Skeletal muscle cell (primary cell): ENCODE measurements at regions not wholly inside any gene's neighbourhood (a gene's known extent, or its start where the extent isn't known, plus 50 kb on each side); places are given as distances from the start of the nearest gene placed in this dataset.
"Not testable (repeated sequence)": the region's sequence is repeated elsewhere in the genome, so short reads cannot be mapped to it uniquely, and the experiment has no call there.

ENCODE experiments used
- DNase-seq: peaks from one replicate; pipeline ENCODE4 v3.0.0-alpha.2; 2010; ENCODE audit warnings: low read depth
- H3K4me3 ChIP-seq: 2 replicates; pipeline ENCODE4 v1.5.1; 2011; ENCODE audit warnings: low read depth, mild to moderate bottlenecking, control low read depth, low read length, moderate library complexity

- no peak for DNase-seq
- H3K4me3 ChIP-seq: no peak overlapping the region
Observed at GRCh38 chr11:25593221-25593620, 738.7 kb upstream of the ANO3 start.

- no peak for DNase-seq
Observed at GRCh38 chr11:25596701-25597100, 735.2 kb upstream of the ANO3 start.

DNA sequence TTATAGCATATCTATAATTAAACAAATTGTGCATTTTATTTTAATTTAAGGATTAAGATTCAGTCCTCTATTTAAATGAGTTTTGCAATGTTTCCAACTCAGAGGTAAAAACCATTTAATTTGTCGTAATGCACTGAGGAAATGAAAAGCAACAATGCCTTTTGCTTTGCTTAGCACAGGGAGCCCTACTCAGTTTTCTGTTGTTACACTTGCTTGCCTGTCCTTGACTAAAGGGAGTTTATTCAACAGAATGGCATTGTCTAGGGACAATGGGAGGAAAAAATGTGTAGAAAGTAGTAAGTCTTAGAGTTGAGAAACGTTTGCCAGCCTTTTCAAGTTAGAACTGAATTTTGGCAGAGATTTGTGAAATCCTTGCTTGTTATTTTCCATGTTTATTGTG is 734.2 kb upstream of the ANO3 start:
- DNase-seq: no peak
- no peak overlapping the region for H3K4me3 ChIP-seq

More at GRCh38 chr11:25596701-25597100, 735.2 kb upstream of the ANO3 start:
- no peak overlapping the region for H3K4me3 ChIP-seq

GRCh38 chr11:25602149-25602548 is 729.8 kb upstream of the ANO3 start:
- DNase-seq: no peak
- H3K4me3 ChIP-seq: no peak overlapping the region

GRCh38 chr11:25602959-25603358 is 729.0 kb upstream of the ANO3 start:
- DNase-seq: no peak
- H3K4me3 ChIP-seq: no peak overlapping the region

- H3K4me3 ChIP-seq: no peak overlapping the region
Observed at GRCh38 chr11:25612806-25613205, 719.1 kb upstream of the ANO3 start.

DNA sequence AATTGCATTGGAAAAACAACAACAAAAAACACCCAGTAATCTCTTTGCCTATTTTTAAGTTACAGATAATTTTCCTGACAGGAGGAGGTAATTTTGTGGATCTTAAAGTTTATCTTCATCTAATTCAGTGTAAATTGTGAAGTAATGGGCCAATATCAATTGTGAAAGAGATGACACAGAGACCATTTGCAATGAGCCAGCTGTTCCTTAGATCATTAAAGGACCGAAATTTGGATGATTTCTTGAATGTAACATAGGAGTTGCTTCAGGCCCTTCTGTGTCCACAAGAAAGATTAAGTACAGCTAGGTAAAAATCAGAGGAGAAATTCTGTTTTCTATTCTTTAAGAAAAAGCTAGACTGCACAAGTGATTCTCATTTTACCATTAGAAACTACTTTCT is 718.5 kb upstream of the ANO3 start:
- DNase-seq: no peak
- no peak overlapping the region for H3K4me3 ChIP-seq

More at GRCh38 chr11:25612806-25613205, 719.1 kb upstream of the ANO3 start:
- DNase-seq: no peak

DNA sequence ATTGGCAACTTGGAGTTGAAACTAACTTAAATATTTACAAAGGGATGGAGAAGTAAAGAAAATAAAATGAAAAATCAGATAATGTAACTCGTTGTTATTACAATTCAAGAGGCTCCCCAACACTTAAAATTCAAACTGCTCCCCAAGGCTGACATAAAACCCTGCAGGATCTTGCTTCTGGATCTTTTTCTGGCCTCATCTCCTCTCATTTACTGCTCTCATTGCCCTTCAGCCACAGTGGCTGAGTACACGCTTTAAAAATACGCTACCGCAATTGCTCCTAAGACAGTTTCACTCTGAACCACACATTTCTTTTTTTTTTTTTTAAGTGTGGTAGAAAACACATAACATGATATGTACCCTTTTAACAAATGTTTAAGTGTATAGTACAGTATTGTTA is 718.1 kb upstream of the ANO3 start:
- no peak for DNase-seq
- no peak overlapping the region for H3K4me3 ChIP-seq

GRCh38 chr11:25615069-25615468 is 716.9 kb upstream of the ANO3 start:
- DNase-seq: no peak

DNA sequence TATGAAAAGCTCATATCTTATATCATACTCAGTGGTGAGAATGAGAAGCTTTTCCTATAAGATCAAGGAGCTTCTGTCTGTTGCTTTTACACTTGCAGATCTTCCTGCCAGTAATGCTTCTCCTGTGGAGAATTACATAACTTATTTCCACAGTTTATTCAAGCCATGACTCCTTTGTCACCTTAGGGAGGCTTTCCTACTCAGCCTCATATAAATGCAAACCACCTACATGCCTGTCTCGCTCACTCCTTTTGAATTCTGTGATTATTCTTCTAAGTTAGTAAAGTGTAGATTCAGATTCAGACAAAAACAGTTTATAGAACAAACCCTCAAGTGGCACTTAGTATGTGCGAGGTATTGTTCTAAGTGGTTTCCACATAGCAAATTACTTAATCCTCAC is 716.1 kb upstream of the ANO3 start:
- no peak for DNase-seq
- no peak overlapping the region for H3K4me3 ChIP-seq

More at GRCh38 chr11:25615069-25615468, 716.9 kb upstream of the ANO3 start:
- H3K4me3 ChIP-seq: no peak overlapping the region

- H3K4me3 ChIP-seq: no peak overlapping the region
- DNase-seq: no peak
Observed at GRCh38 chr11:25625094-25625493, 706.8 kb upstream of the ANO3 start.

DNA sequence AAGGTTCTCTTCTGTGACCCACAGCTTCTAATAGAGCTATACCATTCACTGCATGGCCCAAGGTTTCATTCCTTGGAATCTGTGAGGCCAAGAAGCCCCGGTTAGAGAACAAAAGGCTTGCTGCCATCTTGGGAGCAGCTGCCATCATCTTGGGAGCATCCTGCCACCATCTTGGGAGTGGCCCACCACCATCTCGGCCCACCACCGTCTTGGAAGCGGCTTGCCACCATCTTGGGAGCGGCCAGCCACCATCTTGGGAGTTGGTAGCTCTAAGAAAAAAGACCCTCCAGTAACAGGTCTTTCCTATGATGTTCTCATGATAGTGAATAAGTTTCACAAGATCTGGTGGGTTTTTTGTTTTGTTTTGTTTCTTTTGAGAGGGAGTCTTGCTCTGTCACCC is 703.9 kb upstream of the ANO3 start:
- no peak overlapping the region for H3K4me3 ChIP-seq
- no peak for DNase-seq

DNA sequence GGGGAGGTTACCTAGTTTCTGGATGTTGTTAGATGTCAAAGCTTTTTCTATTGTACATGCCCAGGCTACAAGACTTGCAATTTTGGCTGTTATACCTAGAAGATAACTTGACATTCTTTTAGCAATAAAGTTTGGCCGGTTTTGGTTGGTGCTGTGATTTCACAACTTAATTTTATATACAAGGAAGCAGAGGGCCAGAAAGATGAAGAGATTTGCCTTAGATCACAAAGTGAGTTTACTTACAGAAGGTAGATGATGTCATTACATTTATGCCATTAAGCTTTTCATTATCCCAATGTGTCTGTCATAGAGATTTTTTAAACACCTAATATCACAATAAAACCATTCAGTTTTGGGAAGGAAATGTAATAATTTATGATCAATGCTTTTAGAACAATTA is 698.7 kb upstream of the ANO3 start:
- H3K4me3 ChIP-seq: no peak overlapping the region
- DNase-seq: no peak

GRCh38 chr11:25649220-25649619 is 682.7 kb upstream of the ANO3 start:
- DNase-seq, H3K4me3 ChIP-seq: not testable (repeated sequence)

DNA sequence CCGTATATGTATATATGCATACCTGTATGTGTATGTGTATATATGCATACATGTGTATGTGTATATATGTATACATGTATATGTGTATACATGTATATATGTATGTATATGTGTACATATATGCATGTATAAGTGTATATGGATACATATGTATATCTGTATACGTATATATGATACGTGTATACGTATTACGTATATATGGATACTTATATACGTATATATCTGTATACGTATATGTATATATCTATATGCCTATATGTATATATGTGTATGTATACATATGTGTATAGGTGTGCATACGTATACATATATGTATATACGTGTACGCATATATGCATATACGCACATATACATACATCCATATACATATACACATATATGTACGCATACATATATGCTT is 681.6 kb upstream of the ANO3 start:
- DNase-seq: no peak

DNA sequence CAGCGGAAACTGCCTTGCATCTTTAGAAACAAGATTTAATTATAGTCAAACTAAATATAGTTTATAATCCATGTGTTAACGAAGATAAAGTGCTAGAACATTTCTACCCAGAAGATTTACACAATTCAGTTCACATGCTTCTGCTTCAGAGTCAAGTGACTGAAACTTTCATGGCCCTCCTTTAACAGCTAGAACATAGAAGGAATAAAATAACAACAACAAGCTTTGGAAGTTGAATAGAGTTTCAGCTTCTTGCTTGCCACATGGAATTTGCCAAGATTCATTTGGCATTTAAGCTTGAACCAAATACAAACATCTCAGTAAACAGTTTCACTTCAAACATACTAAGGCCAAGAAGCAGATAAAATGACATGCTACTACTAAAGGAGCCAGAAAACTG is 676.3 kb upstream of the ANO3 start:
- no peak for DNase-seq
- no peak overlapping the region for H3K4me3 ChIP-seq

More for the DNA sequence above, 681.6 kb upstream of the ANO3 start:
- no peak overlapping the region for H3K4me3 ChIP-seq

DNA sequence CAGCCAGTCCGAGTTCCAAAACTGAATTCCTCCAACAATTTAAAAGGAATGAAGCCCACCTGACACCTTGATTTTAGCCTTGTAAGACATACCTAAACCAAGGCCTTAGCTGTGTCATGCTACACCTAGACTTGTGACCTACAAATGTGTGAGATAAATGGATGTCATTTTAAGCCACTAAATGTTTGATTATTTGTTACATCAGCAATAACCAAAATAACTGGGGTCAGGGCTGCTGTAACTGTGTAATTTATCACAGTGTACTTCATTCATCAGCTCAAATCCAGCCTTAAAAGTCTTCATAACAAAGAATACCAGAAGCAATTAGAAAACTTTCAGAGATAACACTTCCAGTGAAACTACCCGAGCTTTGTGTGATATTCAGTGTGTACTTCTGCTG is 673.0 kb upstream of the ANO3 start:
- DNase-seq: no peak
- no peak overlapping the region for H3K4me3 ChIP-seq

GRCh38 chr11:25659706-25660105 is 672.2 kb upstream of the ANO3 start:
- no peak for DNase-seq
- no peak overlapping the region for H3K4me3 ChIP-seq

DNA sequence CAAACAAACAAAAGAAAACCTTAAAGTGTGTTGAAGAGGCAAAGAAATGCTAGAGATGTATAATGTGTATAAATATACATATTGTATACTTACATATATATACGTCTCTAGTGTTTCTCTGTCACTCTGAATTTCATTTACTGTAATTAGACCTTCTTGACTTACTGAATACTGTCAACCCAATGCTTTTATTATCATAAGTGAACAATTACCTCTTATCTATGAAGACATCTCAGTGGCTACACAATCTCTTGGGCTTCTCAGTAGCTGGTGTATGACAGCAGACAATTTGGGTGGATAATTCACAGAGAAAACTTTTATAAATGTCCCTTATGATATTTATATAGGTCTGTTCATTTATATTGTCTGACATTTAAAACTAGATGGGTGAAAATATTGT is 664.1 kb upstream of the ANO3 start:
- no peak overlapping the region for H3K4me3 ChIP-seq
- no peak for DNase-seq

DNA sequence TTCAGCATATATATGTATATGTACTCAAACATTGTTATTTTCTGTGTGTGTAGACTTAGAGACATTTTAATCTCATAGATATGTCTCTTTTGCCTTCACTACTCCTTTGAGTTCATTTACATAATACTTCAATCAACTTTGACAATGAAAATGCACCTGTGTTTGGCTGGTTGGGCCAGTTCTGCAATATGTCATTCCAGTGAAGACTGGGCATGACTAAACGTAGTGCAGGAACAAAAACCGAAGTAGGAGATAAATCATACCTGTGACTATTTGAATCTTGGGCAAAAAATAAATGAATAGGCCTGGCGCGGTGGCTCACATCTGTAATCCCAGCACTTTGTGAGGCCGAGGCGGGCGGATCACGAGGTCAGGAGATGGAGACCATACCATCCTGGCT is 640.0 kb upstream of the ANO3 start:
- DNase-seq: no peak
- no peak overlapping the region for H3K4me3 ChIP-seq

- H3K4me3 ChIP-seq: no peak overlapping the region
- no peak for DNase-seq
Observed at GRCh38 chr11:25702417-25702816, 629.5 kb upstream of the ANO3 start.

- H3K4me3 ChIP-seq: no peak overlapping the region
- no peak for DNase-seq
Observed at GRCh38 chr11:25710975-25711374, 621.0 kb upstream of the ANO3 start.
